ENCODE measurements at regions not wholly inside any gene's neighbourhood (a gene's known extent, or its start where the extent isn't known, plus 50 kb on each side); places are given as distances from the start of the nearest gene placed in this dataset.
"Not testable (repeated sequence)": the region's sequence is repeated elsewhere in the genome, so short reads cannot be mapped to it uniquely, and the experiment has no call there.

DNA sequence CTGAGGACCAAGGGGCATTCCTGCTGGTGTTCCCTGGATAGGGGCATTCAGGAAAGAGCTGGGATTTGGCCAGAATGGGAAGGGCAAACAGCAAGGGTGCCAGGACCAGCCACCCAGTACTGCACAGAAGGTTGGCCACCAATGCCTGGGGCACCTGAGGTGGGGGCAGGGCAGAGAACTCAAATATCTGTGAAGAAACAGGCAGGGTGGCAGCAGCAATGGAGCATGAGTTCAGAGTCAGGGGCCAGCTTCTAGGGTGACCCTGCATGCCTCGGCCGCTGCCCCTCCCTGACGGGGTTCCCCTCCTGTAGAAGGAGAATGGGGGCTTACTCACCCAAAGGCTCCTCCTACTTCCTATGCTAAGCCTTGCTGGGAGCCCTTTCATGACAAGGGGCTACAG, 79.3 kb upstream of the SHANK2 start:
- DNase-seq = no peak

DNA sequence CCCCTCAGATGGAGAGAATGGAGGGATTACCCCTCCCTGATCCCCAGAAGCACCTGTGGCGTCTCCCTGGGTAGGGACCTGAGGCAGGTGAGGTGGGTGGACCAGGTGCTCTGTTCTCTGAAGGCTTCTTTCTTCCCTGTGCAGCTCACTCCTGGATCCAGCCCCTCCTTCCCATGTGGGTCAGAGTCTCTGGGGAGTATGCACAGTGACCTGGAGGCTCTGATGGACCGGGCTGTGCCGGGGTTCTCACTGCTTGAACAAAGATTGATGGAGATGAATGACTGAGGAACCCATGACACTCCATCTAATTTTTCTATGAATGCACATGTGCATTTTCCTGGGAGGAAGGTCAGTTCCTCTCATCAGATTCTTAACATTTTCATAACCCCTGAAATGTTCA, 78.6 kb upstream of the SHANK2 start:
- no peak for DNase-seq

DNA sequence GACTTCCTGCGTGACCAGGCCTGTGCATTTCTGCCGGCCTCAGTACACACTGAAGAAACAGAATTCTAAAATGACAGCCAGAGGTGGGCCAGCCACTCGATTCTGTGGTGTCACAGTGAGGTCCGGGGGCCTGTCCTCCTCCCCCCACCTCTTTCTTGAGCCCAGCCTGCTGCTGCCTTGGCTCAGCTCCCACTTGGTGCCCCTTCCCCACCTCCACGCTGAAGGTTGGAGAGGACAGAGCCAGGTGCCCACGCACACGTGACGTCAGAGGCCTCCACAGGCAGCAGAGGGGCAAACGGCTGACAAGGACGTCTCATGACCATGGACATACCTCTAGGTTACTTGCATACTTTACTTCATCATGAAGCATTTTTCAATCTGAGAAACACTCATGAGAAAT, 78.0 kb upstream of the SHANK2 start:
- no peak for DNase-seq

DNA sequence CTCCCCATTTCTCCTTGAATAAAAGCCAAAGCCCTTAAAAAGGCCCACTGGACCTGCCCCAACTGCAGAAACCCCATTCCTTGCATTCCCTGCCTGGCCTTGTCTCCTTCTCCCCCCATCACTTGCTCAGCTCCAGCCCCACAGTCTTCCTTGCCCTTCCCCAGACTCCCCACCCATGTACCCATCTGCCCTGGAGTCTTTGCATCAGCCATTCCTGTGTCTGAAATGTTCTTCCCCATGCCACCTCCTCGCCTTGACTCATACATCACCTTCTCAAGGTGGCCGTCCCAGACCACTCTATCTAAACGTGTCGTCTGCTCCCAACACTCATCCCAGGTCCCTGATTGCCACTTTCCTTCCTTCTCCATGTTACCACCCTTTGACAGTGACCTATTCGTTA, 77.4 kb upstream of the SHANK2 start:
- DNase-seq = no peak

DNA sequence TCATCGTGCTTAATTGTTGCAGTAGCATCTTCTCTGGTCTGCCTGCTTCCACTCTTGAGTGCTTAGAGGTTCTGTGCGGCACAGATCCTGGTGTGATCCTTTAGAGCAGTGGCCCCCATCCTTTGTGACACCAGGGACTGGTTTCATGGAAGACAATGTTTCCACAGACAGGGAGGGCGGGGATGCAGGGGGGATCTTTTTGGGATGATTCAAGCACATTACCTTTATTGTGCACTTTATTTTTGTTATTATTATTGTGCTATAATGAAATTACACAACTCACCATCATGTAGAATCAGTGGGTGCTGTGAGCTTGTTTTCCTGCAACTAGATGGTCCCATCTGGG, 76.8 kb upstream of the SHANK2 start:
- DNase-seq = no peak

DNA sequence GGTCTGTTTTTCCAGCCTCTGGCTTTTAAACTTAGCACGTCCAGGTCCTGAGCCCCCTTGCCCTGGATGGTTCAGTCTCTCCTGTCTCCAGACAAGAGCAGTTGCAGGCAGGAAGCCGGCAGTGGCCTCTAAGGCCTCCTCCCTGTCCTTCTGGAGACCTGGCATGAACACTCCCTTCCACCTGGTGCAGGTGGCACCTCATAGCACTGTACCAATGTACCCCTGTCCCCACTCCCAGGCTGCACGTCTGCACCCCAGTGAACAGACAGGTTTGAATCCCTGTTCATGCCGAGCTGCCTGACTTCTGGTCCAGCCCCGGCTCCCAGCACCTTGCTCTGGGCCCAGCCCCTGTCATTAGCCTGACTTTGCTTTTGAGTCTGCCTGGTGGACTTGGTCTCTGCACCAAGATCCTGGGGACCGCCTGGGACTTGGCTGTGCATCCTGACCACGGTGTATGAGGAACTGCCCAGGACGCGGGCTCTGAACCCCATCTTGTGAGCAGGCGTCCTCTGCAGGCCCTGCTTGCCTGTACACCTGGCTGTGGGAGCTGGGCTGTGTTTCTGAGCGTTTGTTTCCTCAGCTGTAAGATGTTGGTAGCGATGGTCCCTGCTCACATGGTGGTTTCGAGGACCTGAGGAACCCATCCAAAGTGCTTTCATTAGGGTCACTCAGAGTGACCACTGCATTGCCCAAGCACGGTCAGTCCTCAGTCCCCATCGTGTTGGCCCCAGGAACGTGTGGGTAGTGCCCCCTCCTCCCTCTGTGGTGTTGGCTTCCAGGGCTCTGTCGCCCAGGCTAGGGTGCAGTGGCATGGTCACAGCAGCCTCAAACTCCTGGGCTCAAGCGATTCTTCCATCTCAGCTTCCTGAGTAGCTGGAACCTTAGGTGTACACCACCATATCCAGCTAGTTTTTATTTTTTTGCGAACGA, 75.0 kb upstream of the SHANK2 start:
- no peak for DNase-seq

DNA sequence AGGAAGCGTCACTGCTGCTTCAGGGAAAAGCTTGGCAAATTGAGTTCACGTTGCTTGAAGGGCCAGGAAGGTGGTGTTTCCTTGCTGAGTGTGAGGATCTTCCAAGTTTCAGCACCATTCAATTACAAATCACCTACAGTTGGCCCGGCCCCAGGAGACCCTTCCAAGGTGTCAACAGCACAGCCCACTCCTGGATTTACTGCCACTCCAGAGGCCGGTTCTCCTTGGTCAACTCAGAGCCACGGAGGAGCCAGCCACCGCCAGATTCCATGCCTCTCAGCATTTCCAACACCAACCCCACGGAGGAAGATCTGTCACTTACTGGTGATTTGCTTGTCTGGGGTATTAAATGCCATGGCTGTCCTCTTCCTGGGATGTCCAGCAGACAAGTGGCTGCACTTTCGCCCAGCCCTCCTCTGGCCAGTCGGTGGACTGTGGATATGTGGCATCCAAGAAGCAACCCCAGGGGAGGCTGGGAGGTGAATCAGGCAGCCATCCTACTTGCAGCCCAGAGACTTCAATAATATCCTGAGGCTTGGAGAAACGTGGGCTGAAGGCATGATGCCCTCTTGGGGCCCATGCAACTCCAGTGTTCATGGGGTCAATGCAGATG, 74.1 kb upstream of the SHANK2 start:
- DNase-seq = no peak

DNA sequence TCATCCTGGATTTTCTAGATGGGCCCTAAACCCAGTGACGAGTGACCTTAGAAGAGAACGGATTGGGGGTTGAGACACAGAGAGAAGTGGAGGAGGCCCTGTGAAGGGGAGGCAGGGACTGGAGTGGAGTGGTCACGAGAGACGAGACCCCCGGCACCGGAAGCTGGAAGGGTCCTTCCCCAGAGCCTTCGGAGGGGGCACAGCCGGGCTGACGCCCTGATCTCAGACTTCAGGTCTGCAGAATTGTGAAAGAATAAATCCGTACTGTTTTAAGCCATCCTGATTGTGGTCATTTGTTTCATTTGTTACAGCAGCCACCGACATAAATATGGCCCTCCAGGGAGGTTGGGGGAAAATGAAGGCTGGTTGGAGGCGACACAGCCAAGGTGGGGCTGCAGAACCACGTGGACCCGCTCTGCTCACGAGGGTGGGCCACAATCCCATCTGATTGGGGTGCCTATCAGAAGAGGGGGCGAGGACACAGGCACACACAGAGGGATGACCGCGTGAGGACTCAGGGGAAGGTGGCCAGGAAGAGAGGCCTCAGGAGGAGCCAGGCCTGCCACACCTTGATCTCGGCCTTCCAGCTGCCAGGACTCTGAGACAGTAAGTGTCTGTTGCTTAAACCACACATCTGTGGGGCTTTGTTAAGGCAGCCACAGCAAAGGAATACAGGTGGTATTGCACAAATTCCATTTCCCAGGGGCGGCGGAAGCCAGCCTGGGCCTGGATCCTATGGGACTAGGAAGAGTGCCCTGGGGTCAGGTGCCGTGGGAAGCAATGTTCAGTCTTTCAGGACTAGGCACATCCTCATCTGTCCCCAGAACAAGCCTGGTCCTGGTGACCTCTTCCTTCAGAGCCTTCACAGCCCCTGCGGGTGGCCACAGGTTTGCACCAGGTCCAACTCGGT, 73.3 kb upstream of the SHANK2 start:
- DNase-seq = no peak

DNA sequence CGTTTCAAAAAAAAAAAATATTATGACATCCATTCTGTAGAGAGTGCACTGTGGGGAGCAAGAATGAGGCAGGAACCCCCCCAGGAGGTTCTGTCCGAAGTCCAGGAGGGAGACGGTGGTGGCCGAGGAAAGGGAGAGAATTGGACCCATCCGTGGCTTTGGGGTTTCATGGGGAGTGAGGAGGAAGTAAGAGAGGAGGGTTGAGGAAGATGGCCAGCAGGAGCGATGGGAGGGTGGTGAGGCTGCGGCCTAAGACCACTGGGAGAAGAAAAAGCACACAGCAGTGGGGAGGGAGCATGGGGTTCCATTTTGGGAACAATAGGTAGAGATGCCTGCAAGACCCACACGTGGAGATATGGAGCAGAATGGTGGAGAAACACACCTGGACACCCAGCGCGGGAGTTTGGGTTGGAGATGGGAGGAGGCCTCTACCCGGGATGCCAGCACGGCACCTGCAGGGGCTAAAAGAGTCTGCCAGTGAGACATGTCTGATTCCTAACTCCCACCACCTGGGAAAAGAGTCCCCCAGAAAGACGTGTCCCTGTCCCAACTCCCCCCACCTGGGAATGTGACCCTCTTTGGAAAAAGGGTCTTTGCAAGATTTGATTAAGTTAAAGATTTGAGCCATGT, 72.5 kb upstream of the SHANK2 start:
- DNase-seq = no peak

DNA sequence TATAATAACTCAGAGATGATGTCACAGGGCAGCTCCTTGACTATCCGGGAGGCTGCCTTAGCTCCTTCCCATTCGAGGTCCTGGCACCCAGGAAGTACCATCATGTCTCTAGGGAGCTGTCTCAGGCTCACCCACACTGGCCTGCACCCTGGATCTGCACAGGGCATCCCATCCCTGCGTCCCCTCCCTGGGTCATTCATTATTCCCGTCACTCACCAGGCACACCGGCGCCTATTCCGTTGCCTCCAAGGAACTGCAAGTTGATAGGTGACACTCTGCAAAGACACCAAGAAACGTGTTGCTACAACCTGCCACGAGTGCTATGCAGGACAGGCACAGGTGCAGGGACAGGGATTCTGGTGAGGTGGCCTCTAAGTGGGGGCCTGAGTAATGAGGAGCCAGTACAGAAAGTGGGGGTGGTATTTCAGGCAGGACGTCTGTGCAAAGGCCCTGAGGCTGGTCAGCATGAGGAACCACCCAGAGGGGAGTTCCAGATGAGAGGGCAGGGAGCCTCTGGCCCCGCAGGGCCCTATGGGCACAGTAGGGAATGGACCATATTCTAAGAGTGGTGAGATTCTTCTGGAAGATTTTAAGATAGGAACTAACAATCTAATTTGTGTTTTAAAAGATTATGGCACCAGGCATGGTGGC, 71.6 kb upstream of the SHANK2 start:
- DNase-seq = no peak

DNA sequence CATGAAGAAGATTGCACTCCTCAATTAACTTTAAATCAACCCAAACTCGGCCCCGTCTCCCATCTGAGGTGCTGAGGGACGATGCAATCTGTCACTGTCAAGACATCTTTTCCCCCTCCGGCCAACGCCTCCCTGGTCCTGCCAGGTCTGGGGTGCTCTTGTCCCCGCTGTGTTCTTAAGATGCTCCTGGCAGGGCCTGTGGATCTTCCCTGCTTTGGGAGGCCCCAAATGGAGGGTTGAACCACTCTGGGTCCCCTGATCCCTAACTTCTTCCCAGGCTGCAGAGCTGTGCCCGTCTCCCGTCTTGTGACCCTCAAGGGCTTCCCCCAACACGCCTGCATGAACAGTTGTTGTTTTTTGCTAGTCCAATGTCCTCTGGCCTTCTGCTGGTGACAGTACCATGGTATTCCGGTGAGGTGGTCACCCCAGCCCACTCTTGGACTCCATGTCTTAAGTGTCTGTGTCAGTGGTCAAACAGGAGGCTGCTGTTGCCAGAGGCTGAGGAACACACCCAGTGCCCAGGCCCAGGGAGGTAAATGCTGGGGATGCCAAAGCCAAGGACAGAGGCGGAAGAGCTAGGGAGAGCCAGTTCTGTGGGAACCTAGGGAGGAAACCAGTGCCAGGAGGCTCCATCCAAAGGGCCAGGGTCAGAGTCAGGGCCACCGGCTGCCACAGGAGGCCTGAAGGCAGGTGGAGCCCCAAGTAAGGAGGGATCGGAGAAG, 70.6 kb upstream of the SHANK2 start:
- no peak for DNase-seq

DNA sequence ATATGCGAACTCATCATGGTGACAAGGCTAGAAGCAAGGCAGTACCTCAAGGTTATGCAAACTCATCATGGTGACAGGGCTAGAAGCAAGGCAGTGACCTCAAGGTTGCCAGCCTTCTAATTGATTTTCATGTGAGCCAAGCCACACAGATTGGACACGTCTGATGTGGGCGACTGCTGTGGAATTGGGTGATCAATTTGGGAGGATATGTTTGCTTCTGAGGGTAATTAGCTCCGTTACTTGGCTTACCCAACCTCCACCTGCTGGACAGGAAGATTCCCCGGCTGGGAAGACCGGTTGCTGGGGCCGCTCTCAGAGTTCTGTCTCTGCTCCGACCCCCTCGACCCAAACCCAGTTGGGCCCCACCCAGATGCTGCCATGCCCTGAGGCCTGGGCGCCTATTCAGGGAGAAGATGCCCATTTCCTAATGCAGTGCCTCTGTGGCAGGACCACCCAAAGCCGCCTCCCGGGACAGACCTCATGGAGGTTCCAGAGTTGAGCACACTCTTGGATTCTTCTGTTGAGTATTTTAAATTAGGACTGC, 69.9 kb upstream of the SHANK2 start:
- DNase-seq = no peak

DNA sequence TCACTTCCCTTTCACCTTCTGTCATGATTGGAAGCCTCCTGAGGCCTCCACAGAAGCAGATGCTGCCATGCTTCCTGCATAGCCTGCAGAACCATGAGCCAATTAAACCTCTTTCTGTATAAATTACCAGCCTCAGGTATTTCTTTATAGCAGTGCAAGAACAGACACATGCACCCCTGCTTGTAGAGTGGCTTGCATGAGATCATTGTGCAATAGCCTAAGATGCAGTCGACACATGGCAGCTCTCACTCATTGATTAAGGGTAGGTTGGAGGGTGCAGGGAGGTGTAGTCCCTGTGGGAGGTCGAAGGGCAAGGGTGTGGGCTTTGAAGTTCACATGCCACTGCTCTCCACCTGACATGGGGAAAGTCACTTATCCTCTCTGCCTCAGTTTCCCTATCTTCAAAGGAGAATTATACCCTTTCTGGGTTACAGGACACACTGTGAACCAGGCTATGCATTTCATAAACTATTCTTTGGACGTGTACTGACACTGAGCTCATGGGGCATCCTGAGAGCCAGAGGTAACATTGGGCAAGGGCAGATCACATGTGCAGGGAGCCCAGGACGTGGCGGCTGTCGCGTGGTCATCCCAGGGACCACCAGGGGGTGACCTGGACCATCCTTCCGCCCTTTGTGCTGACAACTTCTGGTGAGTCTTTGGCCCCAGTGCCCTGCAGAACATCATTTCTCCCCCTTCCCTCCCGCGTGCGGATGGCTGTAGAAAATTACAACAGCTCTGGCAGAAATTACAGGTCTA, 69.2 kb upstream of the SHANK2 start:
- no peak for DNase-seq

DNA sequence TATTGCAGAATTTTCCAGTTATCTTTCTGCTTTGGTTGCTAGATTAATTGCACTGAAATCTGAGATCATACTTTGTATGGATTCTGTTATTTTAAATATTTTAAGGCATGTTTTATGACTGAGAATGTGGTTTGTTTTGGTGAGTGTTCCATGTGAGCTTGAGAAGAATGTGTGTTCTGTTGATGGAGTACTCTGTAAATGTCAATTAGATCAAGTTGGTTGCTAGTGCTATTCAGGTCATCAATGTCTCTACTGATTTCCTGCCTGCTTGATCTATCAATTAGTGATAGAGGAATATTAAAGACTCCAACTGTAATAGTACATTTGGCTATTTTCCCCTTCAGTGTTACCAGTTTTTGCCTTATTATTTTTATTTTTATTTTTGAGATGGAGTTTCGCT, 64.3 kb upstream of the SHANK2 start:
- no peak for DNase-seq

DNA sequence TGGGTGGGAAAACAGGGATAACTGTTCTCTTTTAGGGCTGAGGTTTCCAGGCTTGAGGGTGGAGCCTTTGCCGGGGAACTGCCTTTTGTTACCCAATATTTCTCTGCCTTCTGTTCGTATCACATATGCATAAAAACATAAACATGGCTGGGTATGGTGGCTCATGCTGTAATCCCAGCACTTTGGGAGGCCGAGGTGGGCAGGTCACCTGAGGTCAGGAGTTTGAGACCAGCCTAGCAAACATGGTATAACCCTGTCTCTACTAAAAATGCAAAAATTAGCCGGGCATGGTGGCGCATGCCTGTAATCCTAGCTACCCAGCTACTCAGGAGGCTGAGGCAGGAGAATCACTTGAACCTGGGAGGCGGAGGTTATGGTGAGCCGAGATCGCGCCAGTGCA, 60.2 kb upstream of the SHANK2 start:
- DNase-seq = not testable (repeated sequence)

DNA sequence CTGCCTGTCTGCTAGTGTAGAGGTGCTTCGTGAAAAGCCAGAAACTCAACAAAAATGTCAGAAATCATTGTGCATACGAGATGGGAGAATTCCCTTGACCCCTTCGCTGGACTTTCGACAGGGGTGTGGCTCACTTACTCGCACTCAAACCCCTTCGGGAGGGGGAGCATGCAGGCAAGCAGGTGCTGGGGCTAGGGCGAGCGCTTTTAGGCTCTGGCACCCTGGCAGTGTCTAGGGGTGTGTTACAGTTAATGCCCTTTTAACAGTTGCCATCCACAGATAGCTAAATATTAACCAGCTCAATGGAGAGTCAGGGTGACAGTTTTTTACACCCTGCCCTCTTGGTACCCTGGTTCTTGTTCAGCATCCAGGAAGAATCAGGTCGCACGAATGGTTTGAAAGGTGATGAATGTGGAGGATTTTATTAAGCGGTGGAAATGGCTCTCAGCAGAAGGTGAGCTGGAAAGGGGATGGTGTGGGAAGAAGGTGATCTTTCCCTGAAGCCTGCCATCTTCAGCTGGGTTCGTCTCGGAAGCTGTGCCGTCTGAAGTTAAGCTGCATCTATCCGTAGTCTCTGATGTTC, 59.6 kb upstream of the SHANK2 start:
- DNase-seq = no peak

DNA sequence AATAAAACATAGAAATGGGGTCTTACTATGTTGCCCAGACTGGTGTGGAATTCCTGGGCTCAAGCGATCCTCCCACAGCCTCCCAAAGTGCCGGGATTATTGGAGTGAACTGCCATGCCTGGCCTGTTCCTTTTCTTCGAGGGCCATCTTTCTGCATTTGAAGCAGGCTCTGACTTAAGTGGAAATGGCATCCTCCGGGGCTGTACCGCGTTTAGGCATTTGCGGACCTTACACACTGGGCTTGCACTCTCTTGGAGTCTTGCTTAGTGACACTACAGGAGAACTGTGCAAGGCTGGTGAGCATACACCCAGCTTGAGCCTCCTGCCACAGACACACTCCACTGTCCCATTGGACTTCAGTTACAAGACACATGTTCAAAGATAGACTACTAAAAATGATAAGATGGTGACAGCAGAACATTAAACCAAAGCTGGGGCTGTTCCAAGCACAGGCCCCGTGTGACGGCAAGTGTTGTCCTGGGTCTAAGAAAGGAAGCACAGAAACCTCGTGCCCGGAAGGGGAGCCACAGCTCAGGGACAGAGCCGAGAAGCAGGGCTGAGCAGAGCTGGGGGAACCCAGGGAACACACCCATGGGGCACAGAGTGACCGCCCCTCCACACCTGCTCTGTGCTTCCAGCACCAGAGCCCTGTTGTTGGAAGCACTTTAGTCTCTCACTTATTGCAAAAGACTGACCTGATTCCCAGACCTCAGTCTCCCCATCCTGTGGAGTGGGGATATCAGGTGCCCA, 59.0 kb upstream of the SHANK2 start:
- no peak for DNase-seq

DNA sequence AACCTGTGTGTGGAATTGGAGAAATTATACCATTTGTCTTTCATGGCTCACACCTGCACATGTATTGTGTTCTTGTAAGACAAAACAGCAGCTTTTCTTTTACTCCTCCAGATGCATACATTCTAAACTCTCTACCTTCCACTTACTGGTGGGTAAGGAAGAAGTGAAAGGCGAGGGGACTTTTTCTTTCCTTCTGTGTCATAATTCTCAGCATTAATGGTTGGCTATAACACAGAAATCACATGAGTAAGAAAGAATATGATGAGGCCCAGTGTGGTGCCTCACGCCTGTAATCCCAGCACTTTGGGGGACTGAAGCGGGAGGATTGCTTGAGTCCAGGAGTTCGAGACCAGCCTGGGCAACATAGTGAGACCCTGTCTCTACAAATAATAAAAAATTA, 57.8 kb upstream of the SHANK2 start:
- DNase-seq = no peak

DNA sequence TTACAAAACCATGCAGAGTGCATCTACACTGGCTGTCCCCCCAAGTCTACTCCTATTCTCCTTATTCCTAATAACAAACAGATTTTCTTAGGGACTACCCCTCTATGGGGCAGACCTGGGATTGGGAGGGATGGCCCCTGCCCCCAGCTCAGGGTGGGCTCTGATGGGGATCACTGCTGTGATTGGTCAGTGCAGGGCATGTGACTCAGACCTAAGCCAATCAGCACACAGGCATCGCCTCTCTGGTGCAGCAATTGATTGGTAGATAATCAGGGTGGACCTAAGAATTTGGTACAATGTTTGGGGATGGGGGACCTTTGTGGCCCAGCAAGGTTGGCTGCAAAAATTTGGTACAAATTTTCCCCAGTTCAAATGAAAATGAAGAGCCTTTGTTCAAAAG, 57.2 kb upstream of the SHANK2 start:
- no peak for DNase-seq

DNA sequence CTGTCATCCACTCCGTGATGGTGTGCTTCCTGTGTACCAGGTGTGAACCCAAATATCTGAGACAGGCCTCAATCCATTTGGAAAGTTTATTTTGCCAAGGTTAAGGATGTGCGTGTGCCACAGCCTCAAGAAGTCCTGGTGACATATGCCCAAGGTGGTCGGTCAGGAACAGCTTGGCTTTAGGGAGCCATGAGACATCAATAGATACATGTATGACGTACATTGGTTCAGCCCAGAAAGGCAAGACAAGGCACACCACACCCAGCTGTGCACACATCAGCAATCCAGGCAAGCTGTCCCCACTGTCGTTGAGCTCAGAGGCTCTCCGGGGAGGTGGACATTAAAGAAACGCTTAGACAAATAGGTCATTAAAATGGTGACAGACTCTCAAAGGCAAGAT, 56.8 kb upstream of the SHANK2 start:
- DNase-seq = no peak

Data from activated T-cell treated with anti-CD3 and anti-CD28 coated beads, Interleukin-2, amount 50 U/mL, for 48 hours (primary cell).